ENCODE measurements at regions not wholly inside any gene's neighbourhood (a gene's known extent, or its start where the extent isn't known, plus 50 kb on each side); places are given as distances from the start of the nearest gene placed in this dataset.
A peak's percentile ranks its signal among the peaks of the same experiment; 100 is the strongest.
"Not testable (repeated sequence)": the region's sequence is repeated elsewhere in the genome, so short reads cannot be mapped to it uniquely, and the experiment has no call there.

- DNase-seq (ENCODE audit: low spot score), result peak; percentile 66
These were observed 387.9 kb downstream of the DAD1 start for GRCh38 chr14:22200977-22201605.

- DNase-seq (ENCODE audit: low spot score), result not testable (repeated sequence)
These were observed 388.9 kb downstream of the DAD1 start for GRCh38 chr14:22200131-22200530.

DNA sequence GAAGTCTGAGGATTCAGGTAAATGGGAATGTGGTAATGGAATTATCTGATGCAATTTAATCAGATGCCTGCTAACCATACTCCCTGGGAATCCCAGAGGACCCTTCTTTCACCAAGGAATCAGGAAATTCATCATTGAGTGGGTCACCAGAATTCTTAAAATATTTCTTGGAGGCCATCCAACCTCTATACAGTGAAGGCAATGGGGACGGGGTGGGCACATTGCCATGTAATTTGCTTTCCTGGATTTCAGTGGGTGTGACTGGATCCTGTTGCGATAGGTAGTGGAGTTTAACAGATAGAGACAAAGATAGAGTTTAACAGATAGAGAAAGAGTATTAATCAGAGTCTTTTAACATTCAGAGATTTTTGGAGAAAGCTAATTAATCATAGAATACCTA lies 394.4 kb downstream of the DAD1 start:
- no peak for DNase-seq (ENCODE audit: low spot score)

DNA sequence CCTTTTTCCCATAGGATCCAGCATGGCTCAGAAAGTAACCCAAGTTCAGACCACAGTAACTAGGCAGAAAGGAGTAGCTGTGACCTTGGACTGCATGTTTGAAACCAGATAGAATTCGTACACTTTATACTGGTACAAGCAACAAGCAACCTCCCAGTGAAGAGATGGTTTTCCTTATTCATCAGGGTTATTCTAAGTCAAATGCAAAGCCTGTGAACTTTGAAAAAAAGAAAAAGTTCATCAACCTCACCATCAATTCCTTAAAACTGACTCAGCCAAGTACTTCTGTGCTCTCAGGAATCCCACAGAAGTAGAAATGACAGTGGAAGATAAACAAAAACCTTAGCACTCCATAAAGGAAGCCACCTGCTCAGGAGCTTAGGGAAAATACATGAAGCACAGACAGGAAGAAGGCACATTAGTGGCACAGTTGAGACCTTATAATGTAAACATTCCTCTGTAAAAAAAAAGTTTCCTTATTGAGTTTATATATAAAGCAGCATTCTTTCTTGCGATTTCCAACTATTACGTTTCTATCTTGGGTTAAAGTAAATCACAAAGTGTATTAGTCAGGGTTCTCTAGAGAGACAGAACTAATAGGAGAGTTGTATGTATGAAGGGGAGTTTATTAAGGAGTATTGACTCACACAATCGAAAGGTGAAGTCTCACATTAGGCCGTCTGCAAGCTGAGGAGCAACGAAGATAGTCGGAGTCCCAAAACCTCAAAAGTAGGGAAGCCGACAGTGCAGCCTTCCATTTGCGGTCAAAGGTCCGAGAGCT lies 398.4 kb downstream of the DAD1 start:
- no peak for DNase-seq (ENCODE audit: low spot score)

- DNase-seq (ENCODE audit: low spot score), result no peak
These were observed 399.1 kb downstream of the DAD1 start for GRCh38 chr14:22189881-22190280.

GRCh38 chr14:22188318-22188717 lies 400.7 kb downstream of the DAD1 start:
- no peak for DNase-seq (ENCODE audit: low spot score)

DNA sequence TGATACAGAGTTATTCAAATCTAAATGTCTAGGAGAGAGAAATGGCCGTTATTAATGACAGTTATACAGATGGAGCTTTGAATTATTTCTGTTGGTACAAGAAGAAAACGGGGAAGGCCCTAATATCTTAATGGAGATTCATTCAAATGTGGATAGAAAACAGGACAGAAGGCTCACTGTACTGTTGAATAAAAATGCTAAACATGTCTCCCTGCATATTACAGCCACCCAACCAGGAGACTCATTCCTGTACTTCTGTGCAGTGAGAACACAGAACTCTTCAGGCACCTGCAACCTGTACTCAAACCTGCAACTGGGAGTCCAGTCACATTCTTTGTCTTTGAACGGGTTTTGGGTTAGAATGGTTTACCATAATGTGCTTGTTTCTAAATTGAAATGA lies 403.2 kb downstream of the DAD1 start:
- no peak for DNase-seq (ENCODE audit: low spot score)

GRCh38 chr14:22185191-22185590 lies 403.8 kb downstream of the DAD1 start:
- peak; percentile 0 for DNase-seq (ENCODE audit: low spot score)

GRCh38 chr14:22184830-22185168 lies 404.2 kb downstream of the DAD1 start:
- DNase-seq (ENCODE audit: low spot score), result no peak

DNA sequence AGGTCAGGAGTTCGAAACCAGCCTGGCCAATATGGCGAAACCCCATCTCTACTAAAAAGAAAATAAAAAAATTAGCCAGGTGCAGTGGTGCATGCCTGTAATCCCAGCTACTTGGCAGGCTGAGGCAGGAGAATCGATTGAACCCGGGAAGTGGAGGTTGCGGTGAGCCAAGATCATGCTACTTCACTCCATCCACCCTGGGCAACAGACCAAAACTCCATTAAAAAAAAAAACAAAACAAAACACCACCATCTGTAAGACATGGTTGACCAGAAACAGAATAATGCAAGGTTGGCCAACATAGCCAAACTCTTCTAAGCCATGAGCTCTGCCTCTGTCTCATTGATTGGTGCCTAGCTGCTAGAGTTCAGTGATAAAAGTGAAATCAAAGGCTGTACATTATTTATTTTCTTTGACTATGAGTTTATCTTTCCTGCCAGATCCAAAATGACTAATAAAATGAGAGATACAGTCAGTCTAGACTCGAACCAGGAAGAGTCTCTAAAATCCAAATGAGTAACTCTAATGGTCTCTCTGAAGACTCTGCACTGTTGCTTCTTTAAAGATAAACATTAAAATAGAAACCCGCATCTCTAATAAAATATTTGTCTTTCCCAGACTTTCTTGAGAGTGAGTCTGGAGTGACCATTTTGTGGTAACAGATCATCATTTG lies 404.7 kb downstream of the DAD1 start:
- no peak for DNase-seq (ENCODE audit: low spot score)

DNA sequence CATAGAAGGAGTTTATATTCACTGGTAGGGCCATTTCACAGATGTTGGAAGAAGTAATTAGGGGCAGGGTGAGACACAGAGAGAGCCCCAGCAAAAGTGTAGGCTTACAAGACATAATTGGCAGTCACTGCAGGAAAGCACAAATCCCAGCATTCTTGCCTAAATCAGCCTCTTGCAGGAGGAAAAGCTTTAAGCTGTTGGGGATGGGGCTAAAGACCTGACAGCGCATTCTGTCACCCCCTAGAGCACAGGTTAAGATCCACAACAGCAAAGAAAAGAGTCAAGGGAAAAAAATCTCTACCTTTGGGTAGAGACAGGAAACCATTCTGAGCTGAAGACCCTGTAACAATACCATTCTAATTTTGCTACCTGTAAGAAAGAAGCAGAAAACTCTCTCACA lies 409.0 kb downstream of the DAD1 start:
- no peak for DNase-seq (ENCODE audit: low spot score)

DNA sequence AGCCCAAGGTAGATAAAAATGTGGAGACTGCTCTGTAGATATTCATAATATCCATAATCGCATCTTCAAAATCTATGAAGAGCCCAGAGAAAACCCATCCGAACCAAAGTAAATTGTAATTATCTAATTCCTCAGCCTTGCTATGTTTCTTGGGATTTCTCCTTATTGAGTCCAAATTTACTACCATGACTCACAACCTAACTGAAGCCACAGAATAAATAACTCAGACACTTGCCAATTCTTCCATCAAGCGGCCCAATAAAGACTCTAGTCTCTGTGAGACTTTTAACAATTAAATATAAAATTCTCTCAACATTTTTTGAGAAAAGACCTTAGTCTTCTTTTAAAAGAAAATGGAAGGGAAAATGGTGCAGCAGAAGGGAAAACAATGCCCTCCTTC lies 409.8 kb downstream of the DAD1 start:
- no peak for DNase-seq (ENCODE audit: low spot score)

GRCh38 chr14:22178333-22178839 lies 410.6 kb downstream of the DAD1 start:
- no peak for DNase-seq (ENCODE audit: low spot score)

DNA sequence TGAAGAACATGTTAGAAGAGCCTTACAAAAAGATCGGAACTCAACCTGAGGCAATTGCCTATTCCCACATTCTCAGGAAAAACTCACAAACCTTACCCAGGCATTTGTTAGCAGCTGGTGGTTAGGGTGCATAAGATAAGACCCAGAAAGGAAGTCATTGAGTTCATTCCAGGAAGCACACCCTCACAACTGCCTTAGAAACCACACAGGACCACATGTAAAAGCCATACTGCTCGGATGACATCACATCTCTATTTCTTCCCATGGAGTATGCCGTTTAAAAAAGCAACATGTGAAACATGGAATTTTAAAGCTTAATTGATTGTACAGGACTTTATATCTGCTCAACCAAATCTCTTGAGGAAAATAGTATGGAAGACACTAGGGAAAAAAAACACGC lies 411.2 kb downstream of the DAD1 start:
- DNase-seq (ENCODE audit: low spot score), result no peak

GRCh38 chr14:22176957-22177356 lies 412.1 kb downstream of the DAD1 start:
- no peak for DNase-seq (ENCODE audit: low spot score)

GRCh38 chr14:22175278-22175558 lies 413.8 kb downstream of the DAD1 start:
- not testable (repeated sequence) for DNase-seq (ENCODE audit: low spot score)

GRCh38 chr14:22174412-22175277 lies 414.4 kb downstream of the DAD1 start:
- DNase-seq (ENCODE audit: low spot score), result no peak

- no peak for DNase-seq (ENCODE audit: low spot score)
These were observed 420.7 kb downstream of the DAD1 start for GRCh38 chr14:22168092-22168955.

DNA sequence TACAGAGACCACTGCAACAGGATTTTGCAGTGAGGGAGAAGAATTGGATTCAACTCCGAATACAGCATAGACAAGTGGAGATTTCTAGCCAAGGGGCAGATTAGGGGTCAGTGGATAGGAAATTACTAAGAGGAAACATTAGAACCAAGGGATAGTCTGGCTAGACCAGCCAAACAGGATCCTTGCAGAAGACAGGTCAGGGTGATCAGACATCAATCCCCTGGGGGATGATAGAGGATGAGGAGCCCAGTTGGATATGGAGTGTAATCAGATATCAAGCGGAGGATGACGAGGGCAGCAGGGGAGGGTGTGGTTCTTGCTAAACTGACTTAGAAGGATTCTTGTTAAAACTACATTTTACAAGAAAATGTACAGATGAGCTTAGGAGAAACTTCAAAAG lies 424.4 kb downstream of the DAD1 start:
- DNase-seq (ENCODE audit: low spot score), result no peak

DNA sequence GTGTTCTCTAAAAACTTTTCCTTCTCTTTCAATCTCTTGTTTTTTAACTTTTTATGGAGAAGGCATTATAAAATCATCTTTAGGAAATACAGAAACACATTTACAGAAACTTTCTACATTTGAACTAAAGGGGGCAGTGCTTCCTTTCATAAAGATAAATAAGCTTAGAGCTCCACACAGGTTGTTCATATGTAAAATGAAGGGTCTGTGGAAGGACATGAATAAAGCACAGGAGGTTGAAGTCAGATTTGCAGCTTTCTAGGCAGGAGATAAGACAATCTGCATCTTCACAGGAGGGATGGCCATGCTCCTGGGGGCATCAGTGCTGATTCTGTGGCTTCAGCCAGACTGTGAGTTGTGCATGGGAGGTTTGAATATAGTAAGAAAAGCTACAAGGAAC lies 426.0 kb downstream of the DAD1 start:
- peak; percentile 37 for DNase-seq (ENCODE audit: low spot score)

- peak; percentile 33 for DNase-seq (ENCODE audit: low spot score)
These were observed 429.1 kb downstream of the DAD1 start for GRCh38 chr14:22159957-22160356.

Data from SW480 (cell line).